ENCODE measurements at regions not wholly inside any gene's neighbourhood (a gene's known extent, or its start where the extent isn't known, plus 50 kb on each side); places are given as distances from the start of the nearest gene placed in this dataset.
"Not testable (repeated sequence)": the region's sequence is repeated elsewhere in the genome, so short reads cannot be mapped to it uniquely, and the experiment has no call there.

DNA sequence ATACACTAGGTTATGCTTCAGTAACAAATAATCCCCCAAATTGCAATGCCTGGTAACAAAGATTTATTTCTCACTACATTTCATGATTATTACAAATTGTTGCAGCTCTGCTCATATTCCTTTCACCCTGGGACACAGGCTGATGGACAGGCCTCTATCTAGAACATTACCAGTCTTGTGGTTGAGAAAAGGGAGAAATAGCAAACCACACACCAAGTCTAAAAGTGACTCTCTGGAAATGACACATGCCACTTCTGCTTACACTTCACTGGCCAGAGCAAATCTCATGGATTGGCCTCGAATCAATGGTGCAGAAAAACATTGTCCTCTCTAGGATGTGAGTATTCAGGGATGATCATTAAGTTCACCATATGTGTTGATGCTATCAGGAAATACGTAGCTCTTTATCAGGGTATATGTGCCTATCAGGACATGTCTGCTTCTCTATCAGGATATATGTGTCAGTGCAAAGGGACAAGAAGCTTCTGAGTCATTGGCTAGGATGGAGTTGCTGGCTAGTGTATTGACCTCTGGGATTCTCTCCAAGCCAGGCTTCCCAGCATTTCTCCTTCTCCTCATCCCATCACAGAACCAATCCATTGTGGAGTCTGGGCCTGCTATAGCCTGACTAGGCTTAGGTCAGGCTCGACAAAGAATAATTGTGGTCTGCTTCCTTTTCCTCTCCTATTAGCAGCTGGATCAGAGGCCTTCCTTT is 91.1 kb upstream of the CEP78 start:
- no TSS peak for BruUV-seq (replicated peaks)
- DNase-seq, result no peak
- Mint-ChIP-seq H3K36me3 (ENCODE audit: insufficient read depth, unreplicated experiment) (no peaks in the 10 kb centered on the region), H3K4me3 (ENCODE audit: unreplicated experiment) (no peak overlapping the region), H3K27ac (ENCODE audit: unreplicated experiment) (no peak overlapping the region), H3K4me1 (ENCODE audit: low read depth, unreplicated experiment) (no peaks in the 10 kb centered on the region), H3K9me3 (ENCODE audit: unreplicated experiment) (peaks cover 8% of the 10 kb centered on the region), H3K27me3 (ENCODE audit: insufficient read depth, unreplicated experiment) (no peaks in the 10 kb centered on the region)
- no peaks in the 10 kb centered on the region for H3K4me1 ChIP-seq
- no peaks in the 10 kb centered on the region for H3K9me3 ChIP-seq
- H3K4me3 ChIP-seq (ENCODE audit: low read depth, low read length), result no peak overlapping the region
- intact Hi-C loops (cut with micrococcal nuclease; ENCODE audit: unreplicated experiment), result no loop called here
- no peaks in the 10 kb centered on the region for H3K36me3 ChIP-seq (ENCODE audit: control insufficient read depth, insufficient read depth, low read length)
- no peaks in the 10 kb centered on the region for H3K27me3 ChIP-seq (replicated peaks; ENCODE audit: control insufficient read depth, insufficient read depth, low read length)
- ChIA-PET CTCF (no interaction called here), POLR2A (no interaction called here)
- TF ChIP-seq, protein P1, sequence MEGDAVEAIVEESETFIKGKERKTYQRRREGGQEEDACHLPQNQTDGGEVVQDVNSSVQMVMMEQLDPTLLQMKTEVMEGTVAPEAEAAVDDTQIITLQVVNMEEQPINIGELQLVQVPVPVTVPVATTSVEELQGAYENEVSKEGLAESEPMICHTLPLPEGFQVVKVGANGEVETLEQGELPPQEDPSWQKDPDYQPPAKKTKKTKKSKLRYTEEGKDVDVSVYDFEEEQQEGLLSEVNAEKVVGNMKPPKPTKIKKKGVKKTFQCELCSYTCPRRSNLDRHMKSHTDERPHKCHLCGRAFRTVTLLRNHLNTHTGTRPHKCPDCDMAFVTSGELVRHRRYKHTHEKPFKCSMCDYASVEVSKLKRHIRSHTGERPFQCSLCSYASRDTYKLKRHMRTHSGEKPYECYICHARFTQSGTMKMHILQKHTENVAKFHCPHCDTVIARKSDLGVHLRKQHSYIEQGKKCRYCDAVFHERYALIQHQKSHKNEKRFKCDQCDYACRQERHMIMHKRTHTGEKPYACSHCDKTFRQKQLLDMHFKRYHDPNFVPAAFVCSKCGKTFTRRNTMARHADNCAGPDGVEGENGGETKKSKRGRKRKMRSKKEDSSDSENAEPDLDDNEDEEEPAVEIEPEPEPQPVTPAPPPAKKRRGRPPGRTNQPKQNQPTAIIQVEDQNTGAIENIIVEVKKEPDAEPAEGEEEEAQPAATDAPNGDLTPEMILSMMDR (IDR thresholded peaks at IDR 0.05; ENCODE audit: insufficient read depth in 1 of 2, low read depth in 1 of 2, low read length in 1 of 2, severe bottlenecking in 1 of 2, unreplicated experiment in 1 of 2), result no peak

DNA sequence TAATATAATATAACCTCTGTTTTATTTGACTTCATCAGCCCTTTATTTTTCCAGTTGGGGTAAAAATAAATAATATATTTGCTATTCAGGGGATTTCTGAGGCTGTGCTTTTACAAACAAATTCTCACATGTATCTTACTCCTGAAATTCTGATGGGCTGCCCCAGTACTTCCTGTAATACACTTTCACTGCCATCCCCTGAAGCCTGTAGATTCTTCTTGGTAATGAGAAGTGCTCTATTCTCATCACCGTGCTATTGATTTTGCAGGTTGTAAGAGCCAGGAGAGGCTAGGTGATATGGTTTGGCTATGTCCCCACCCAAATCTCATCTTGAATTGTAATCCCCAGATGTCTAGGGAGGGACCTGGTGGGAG is 91.9 kb upstream of the CEP78 start:
- Mint-ChIP-seq H3K4me1 (ENCODE audit: low read depth, unreplicated experiment) (no peaks in the 10 kb centered on the region), H3K36me3 (ENCODE audit: insufficient read depth, unreplicated experiment) (no peaks in the 10 kb centered on the region), H3K27me3 (ENCODE audit: insufficient read depth, unreplicated experiment) (no peaks in the 10 kb centered on the region), H3K4me3 (ENCODE audit: unreplicated experiment) (no peak overlapping the region), H3K27ac (ENCODE audit: unreplicated experiment) (no peak overlapping the region), H3K9me3 (ENCODE audit: unreplicated experiment) (peaks cover 8% of the 10 kb centered on the region)
- H3K9me3 ChIP-seq, result no peaks in the 10 kb centered on the region
- H3K27me3 ChIP-seq (replicated peaks; ENCODE audit: control insufficient read depth, insufficient read depth, low read length), result no peaks in the 10 kb centered on the region
- no peaks in the 10 kb centered on the region for H3K36me3 ChIP-seq (ENCODE audit: control insufficient read depth, insufficient read depth, low read length)
- CTCF ChIA-PET, result no interaction called here
- TF ChIP-seq, protein P1 (IDR thresholded peaks at IDR 0.05; ENCODE audit: insufficient read depth in 1 of 2, low read depth in 1 of 2, low read length in 1 of 2, severe bottlenecking in 1 of 2, unreplicated experiment in 1 of 2), result no peak
- POLR2A ChIA-PET, result no interaction called here
- intact Hi-C loops (cut with micrococcal nuclease; ENCODE audit: unreplicated experiment), result no loop called here
- no peak overlapping the region for H3K4me3 ChIP-seq (ENCODE audit: low read depth, low read length)
- no peaks in the 10 kb centered on the region for H3K4me1 ChIP-seq
- no peak for DNase-seq
- BruUV-seq (replicated peaks), result no TSS peak

DNA sequence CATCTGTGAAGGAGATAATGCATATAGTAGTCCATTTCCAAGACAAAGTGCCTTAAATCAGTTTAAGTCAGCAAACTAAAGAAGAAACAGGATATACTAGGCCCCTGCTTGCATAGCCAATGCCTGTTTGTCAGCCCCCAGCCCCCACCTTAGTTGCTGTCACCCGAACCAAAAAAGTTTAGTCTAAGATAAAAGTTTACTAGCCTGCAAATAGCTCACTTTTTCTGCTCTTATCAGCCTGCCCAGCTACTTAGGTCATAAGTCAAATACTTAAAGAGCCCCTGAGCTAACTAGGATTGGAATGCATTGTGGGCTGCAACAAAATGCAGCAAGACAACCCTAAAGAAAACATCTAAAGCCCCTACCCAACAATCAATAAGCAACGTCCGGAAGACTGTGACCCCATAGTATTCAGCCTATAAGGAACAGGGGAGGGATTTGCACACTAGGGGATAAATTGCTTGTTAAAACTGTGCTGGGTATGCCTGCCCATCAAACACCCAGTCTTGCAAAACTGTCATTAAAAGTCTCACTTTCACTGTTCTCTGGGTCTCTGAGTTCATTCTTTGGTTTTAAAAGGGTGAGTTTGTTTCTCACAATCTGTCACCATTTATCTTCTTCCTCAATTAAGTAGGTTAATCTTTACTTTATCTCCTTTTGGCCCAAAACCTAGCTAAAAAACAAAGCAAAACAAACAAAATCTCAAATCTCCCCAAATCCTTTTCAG is 92.4 kb upstream of the CEP78 start:
- no peak overlapping the region for H3K4me3 Mint-ChIP-seq (ENCODE audit: unreplicated experiment)
- Histone ChIP-seq H3K4me1 (no peaks in the 10 kb centered on the region), H3K36me3 (ENCODE audit: control insufficient read depth, insufficient read depth, low read length) (no peaks in the 10 kb centered on the region), H3K9me3 (no peaks in the 10 kb centered on the region), H3K4me3 (ENCODE audit: low read depth, low read length) (no peak overlapping the region), H3K27me3 (replicated peaks; ENCODE audit: control insufficient read depth, insufficient read depth, low read length) (no peaks in the 10 kb centered on the region)
- intact Hi-C loops (cut with micrococcal nuclease; ENCODE audit: unreplicated experiment), result no loop called here
- peaks cover 8% of the 10 kb centered on the region for H3K9me3 Mint-ChIP-seq (ENCODE audit: unreplicated experiment)
- TF ChIP-seq, protein P1 (IDR thresholded peaks at IDR 0.05; ENCODE audit: insufficient read depth in 1 of 2, low read depth in 1 of 2, low read length in 1 of 2, severe bottlenecking in 1 of 2, unreplicated experiment in 1 of 2), result no peak
- ChIA-PET POLR2A (no interaction called here), CTCF (no interaction called here)
- no peaks in the 10 kb centered on the region for H3K4me1 Mint-ChIP-seq (ENCODE audit: low read depth, unreplicated experiment)
- H3K27me3 Mint-ChIP-seq (ENCODE audit: insufficient read depth, unreplicated experiment), result no peaks in the 10 kb centered on the region
- DNase-seq, result peak in 1 of 2 experiments; percentile 5
- H3K27ac Mint-ChIP-seq (ENCODE audit: unreplicated experiment), result no peak overlapping the region
- H3K36me3 Mint-ChIP-seq (ENCODE audit: insufficient read depth, unreplicated experiment), result no peaks in the 10 kb centered on the region
- no TSS peak for BruUV-seq (replicated peaks)

DNA sequence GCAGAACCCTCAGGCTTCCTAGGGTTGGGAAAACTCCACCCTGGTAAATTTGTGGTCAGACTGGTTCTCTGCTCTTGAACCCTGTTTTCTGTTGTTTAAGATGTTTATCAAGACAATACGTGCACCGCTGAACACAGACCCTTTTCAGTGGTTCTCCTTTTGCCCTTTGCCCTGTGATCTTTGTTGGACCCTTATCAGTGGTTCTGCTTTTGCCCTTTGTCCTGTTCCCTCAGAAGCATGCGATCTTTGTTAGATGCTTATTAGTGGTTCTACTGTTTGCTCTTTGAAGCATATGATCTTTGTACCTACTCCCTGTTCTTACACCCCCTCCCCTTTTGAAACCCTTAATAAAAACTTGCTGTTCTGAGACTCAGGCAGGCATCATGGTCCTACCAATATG is 93.6 kb upstream of the CEP78 start:
- H3K4me1 ChIP-seq; CTCF ChIA-PET; H3K36me3 ChIP-seq (ENCODE audit: control insufficient read depth, insufficient read depth, low read length); intact Hi-C loops (cut with micrococcal nuclease; ENCODE audit: unreplicated experiment); POLR2A ChIA-PET; H3K4me1 Mint-ChIP-seq (ENCODE audit: low read depth, unreplicated experiment); DNase-seq; H3K4me3 Mint-ChIP-seq (ENCODE audit: unreplicated experiment); BruUV-seq (replicated peaks); H3K27me3 Mint-ChIP-seq (ENCODE audit: insufficient read depth, unreplicated experiment); H3K36me3 Mint-ChIP-seq (ENCODE audit: insufficient read depth, unreplicated experiment); H3K27me3 ChIP-seq (replicated peaks; ENCODE audit: control insufficient read depth, insufficient read depth, low read length); H3K4me3 ChIP-seq (ENCODE audit: low read depth, low read length); H3K27ac Mint-ChIP-seq (ENCODE audit: unreplicated experiment); H3K9me3 ChIP-seq; H3K9me3 Mint-ChIP-seq (ENCODE audit: unreplicated experiment): not testable (repeated sequence)
